Neural cell (in vitro differentiated cells): ENCODE measurements at regions not wholly inside any gene's neighbourhood (a gene's known extent, or its start where the extent isn't known, plus 50 kb on each side); places are given as distances from the start of the nearest gene placed in this dataset.

Source experiments
- H2AFZ ChIP-seq: fragments of 200-600, 300-800 bp; sonication (generic), shearing (Covaris generic); 2 replicates; pipeline ENCODE4 v1.6.0; 2014; ENCODE audit warnings: low read depth, mild to moderate bottlenecking, antibody characterized with exemption, low read length, moderate library complexity
- H3F3A ChIP-seq: fragments of 200-600 bp; shearing (Covaris generic); 2 replicates; pipeline ENCODE4 v1.6.1; 2016; ENCODE audit warnings: mild to moderate bottlenecking, moderate library complexity, mixed read lengths, antibody characterized with exemption, low read length; ENCODE audit not compliant: insufficient read depth, poor library complexity, severe bottlenecking
- H3K27ac ChIP-seq: fragments of 200-600, 300-800 bp; sonication (generic), shearing (Covaris generic); 2 replicates; pipeline ENCODE4 v1.5.1; 2014; ENCODE audit warnings: mild to moderate bottlenecking, low read length, moderate library complexity
- H3K27me3 ChIP-seq: fragments of 300-800, 200-600 bp; sonication (generic), shearing (Covaris generic); 2 replicates; pipeline ENCODE4 v1.6.0; 2014; ENCODE audit warnings: mild to moderate bottlenecking, low read depth, low read length, moderate library complexity; ENCODE audit not compliant: insufficient read depth
- H3K36me3 ChIP-seq: fragments of 300-800, 200-600 bp; sonication (generic), shearing (Covaris generic); 2 replicates; pipeline ENCODE4 v1.5.1; 2014; ENCODE audit warnings: mild to moderate bottlenecking, antibody characterized with exemption, low read length, moderate library complexity; ENCODE audit not compliant: insufficient read depth
- H3K4me2 ChIP-seq: fragments of 300-800, 200-600 bp; sonication (generic), shearing (Covaris generic); 2 replicates; pipeline ENCODE4 v1.6.0; 2014; ENCODE audit warnings: mild to moderate bottlenecking, low read length
- H3K4me3 ChIP-seq: fragments of 300-800, 200-600 bp; sonication (generic), shearing (Covaris generic); 2 replicates; pipeline ENCODE4 v1.5.1; 2014; ENCODE audit warnings: mild to moderate bottlenecking, low read length, moderate library complexity
- H3K79me2 ChIP-seq: fragments of 200-600 bp; shearing (Covaris generic); replicated peaks from 2 replicates; pipeline ENCODE4 v1.6.0; 2014; ENCODE audit warnings: mild to moderate bottlenecking, low read length, moderate library complexity; ENCODE audit not compliant: insufficient read depth
- H3K9ac ChIP-seq: fragments of 300-800, 200-600 bp; sonication (generic), shearing (Covaris generic); 2 replicates; pipeline ENCODE4 v1.6.1; 2016; ENCODE audit warnings: mild to moderate bottlenecking, low read length, mixed read lengths
- H3K9me2 ChIP-seq: fragments of 200-600 bp; shearing (Covaris generic); 2 replicates; pipeline ENCODE4 v1.6.1; 2016; ENCODE audit warnings: mild to moderate bottlenecking, low read length, mixed read lengths; ENCODE audit not compliant: insufficient read depth
- H3K9me3 ChIP-seq: fragments of 200-600, 300-800 bp; sonication (generic), shearing (Covaris generic); 2 replicates; pipeline ENCODE4 v1.6.1; 2016; ENCODE audit warnings: mild to moderate bottlenecking, mixed run types, low read length, moderate library complexity, mixed read lengths
- H4K20me1 ChIP-seq: fragments of 200-600 bp; shearing (Covaris generic); 2 replicates; pipeline ENCODE4 v1.6.1; 2016; ENCODE audit warnings: mild to moderate bottlenecking, mixed run types; ENCODE audit not compliant: insufficient read depth
- CTCF ChIP-seq: fragments of 450-650 bp; IDR thresholded peaks from 2 replicates; pipeline ENCODE4 v1.5.1; 2014; ENCODE audit warnings: antibody characterized with exemption, mild to moderate bottlenecking, moderate library complexity; ENCODE audit not compliant: poor library complexity, severe bottlenecking
- EP300 ChIP-seq: fragments of 450-650 bp; conservative IDR thresholded peaks from 2 replicates; pipeline ENCODE4 v1.6.1; 2014; ENCODE audit warnings: antibody characterized with exemption, mild to moderate bottlenecking, moderate library complexity; ENCODE audit not compliant: poor library complexity, severe bottlenecking
- EZH2 ChIP-seq: fragments of 200-600, 300-800 bp; shearing (Covaris generic), sonication (generic); IDR thresholded peaks from 2 replicates; pipeline ENCODE4 v1.6.1; 2014; ENCODE audit warnings: antibody characterized with exemption, low read length, borderline replicate concordance, mild to moderate bottlenecking; ENCODE audit not compliant: insufficient read depth, poor library complexity, severe bottlenecking
- MXI1 ChIP-seq: fragments of 450-650 bp; conservative IDR thresholded peaks from 2 replicates; pipeline ENCODE4 v1.6.1; 2014; ENCODE audit warnings: antibody characterized with exemption, mild to moderate bottlenecking; ENCODE audit not compliant: poor library complexity, severe bottlenecking
- POLR2AphosphoS5 ChIP-seq: IDR thresholded peaks from 2 replicates; pipeline ENCODE4 v1.6.1; 2012
- RAD21 ChIP-seq: fragments of 450-650 bp; conservative IDR thresholded peaks from 2 replicates; pipeline ENCODE4 v1.6.1; 2014; ENCODE audit warnings: antibody characterized with exemption, mild to moderate bottlenecking, moderate library complexity
- REST ChIP-seq: IDR thresholded peaks from 2 replicates; pipeline ENCODE4 v1.6.1; 2012; ENCODE audit warnings: borderline replicate concordance
- SMC3 ChIP-seq: fragments of 450-650 bp; conservative IDR thresholded peaks from 2 replicates; pipeline ENCODE4 v1.6.1; 2014; ENCODE audit warnings: antibody characterized with exemption, mild to moderate bottlenecking, moderate library complexity; ENCODE audit not compliant: poor library complexity
- TAF1 ChIP-seq: IDR thresholded peaks from 2 replicates; pipeline ENCODE4 v1.6.1; 2012; ENCODE audit warnings: low read depth

- Histone ChIP-seq H3K9me3 (no peaks in the 10 kb centered on the region), H3K9ac (no peak overlapping the region), H3K9me2 (no peaks in the 10 kb centered on the region), H4K20me1 (no peaks in the 10 kb centered on the region), H3K4me3 (no peak overlapping the region), H3K27me3 (no peaks in the 10 kb centered on the region), H3K4me2 (no peak overlapping the region), H3K79me2 (no peaks in the 10 kb centered on the region), H3K27ac (no peak overlapping the region), H3K36me3 (no peaks in the 10 kb centered on the region), H3F3A (no peaks in the 10 kb centered on the region), H2AFZ (no peak overlapping the region)
- TF ChIP-seq REST (no peak), CTCF (no peak), SMC3 (no peak), EP300 (no peak), MXI1 (no peak), POLR2AphosphoS5 (no peak), TAF1 (no peak), EZH2 (no peak), RAD21 (no peak)
Measured at GRCh38 chr2:217402144-217402543, 542.3 kb upstream of the TNP1 start.

GRCh38 chr2:217399291-217399690 lies 539.4 kb upstream of the TNP1 start:
- Histone ChIP-seq H4K20me1 (no peaks in the 10 kb centered on the region), H3K9me2 (no peaks in the 10 kb centered on the region), H3K27me3 (no peaks in the 10 kb centered on the region), H3K36me3 (no peaks in the 10 kb centered on the region), H3K4me3 (no peak overlapping the region), H3K79me2 (no peaks in the 10 kb centered on the region), H3K27ac (no peak overlapping the region), H3K9me3 (no peaks in the 10 kb centered on the region), H3F3A (no peaks in the 10 kb centered on the region), H2AFZ (no peak overlapping the region), H3K4me2 (no peak overlapping the region), H3K9ac (no peak overlapping the region)
- TF ChIP-seq EZH2 (no peak), EP300 (no peak), POLR2AphosphoS5 (no peak), MXI1 (no peak), SMC3 (no peak), RAD21 (no peak), TAF1 (no peak), REST (no peak), CTCF (no peak)
